Naive thymus-derived CD4-positive, alpha-beta T cell (primary cell): ENCODE measurements at regions not wholly inside any gene's neighbourhood (a gene's known extent, or its start where the extent isn't known, plus 50 kb on each side); places are given as distances from the start of the nearest gene placed in this dataset.
A peak's percentile ranks its signal among the peaks of the same experiment; 100 is the strongest.

Experiments
- ATAC-seq: fragments of 150-1000 bp; cut with Tn5 transposase; 2 replicates; pipeline ENCODE4 v1.10.0; 2021; ENCODE audit warnings: mild to moderate bottlenecking, moderate library complexity
- CTCF ChIA-PET: fragments of 350-600 bp; sonication (Branson Sonifier 250); formaldehyde crosslinking; loops from one replicate; lab custom pipeline; 2021; ENCODE audit warnings: antibody characterized with exemption; lab: Charles Lee
- POLR2A ChIA-PET: fragments of 350-600 bp; sonication (Branson Sonifier 250); formaldehyde crosslinking; loops from one replicate; lab custom pipeline; 2021; ENCODE audit warnings: antibody characterized with exemption, inconsistent platforms; lab: Charles Lee
- DNase-seq, 9 donors: peaks; one replicate each; pipeline versions ENCODE4 v3.0.0 to v3.0.0-alpha.2; 2020 to 2022; ENCODE audit warnings: mixed read lengths in 1 of 9
- H3K27ac ChIP-seq: one replicate; pipeline ENCODE4 v1.7.0; 2013; ENCODE audit warnings: mild to moderate bottlenecking, low read depth, low read length, moderate library complexity
- H3K27me3 ChIP-seq, 2 donors: one replicate each; pipeline ENCODE4 v1.7.0; 2013; ENCODE audit warnings: low read length in 2 of 2, mild to moderate bottlenecking in 2 of 2, moderate library complexity in 2 of 2; ENCODE audit not compliant: control insufficient read depth in 2 of 2, insufficient read depth in 2 of 2
- H3K36me3 ChIP-seq, 3 experiments: 1 replicate in 2 of 3; 2 replicates in 1 of 3; pipeline ENCODE4 v1.7.0; 2013; ENCODE audit warnings: low read length in 3 of 3, mild to moderate bottlenecking in 3 of 3, moderate library complexity in 1 of 3; ENCODE audit not compliant: insufficient read depth in 3 of 3, control insufficient read depth in 2 of 3
- H3K4me1 ChIP-seq, 2 donors: one replicate each; pipeline ENCODE4 v1.7.0; 2013; ENCODE audit warnings: low read length in 2 of 2, mild to moderate bottlenecking in 2 of 2, moderate library complexity in 1 of 2; ENCODE audit not compliant: control insufficient read depth in 2 of 2, insufficient read depth in 2 of 2
- H3K4me3 ChIP-seq: 2 replicates; pipeline ENCODE4 v1.7.0; 2013; ENCODE audit warnings: mild to moderate bottlenecking, low read length
- H3K9me3 ChIP-seq, 3 experiments: 1 replicate in 2 of 3; 2 replicates in 1 of 3; pipeline ENCODE4 v1.7.0; 2013; ENCODE audit warnings: low read length in 3 of 3; ENCODE audit not compliant: control insufficient read depth in 2 of 3
- H3K27ac Mint-ChIP-seq, 9 donors: one replicate each; pipeline ENCODE4 v1.8.0; 2020 to 2022; ENCODE audit warnings: mixed read lengths in 9 of 9, mild to moderate bottlenecking in 8 of 9, moderate library complexity in 5 of 9, inconsistent platforms in 2 of 9
- H3K27me3 Mint-ChIP-seq, 5 donors: one replicate each; pipeline ENCODE4 v1.8.0; 2021 to 2022; ENCODE audit warnings: mixed read lengths in 5 of 5, mild to moderate bottlenecking in 1 of 5
- H3K36me3 Mint-ChIP-seq, 5 donors: one replicate each; pipeline ENCODE4 v1.8.0; 2020 to 2022; ENCODE audit warnings: mixed read lengths in 5 of 5, mild to moderate bottlenecking in 3 of 5, inconsistent platforms in 1 of 5
- H3K4me1 Mint-ChIP-seq, 7 donors: one replicate each; pipeline ENCODE4 v1.8.0; 2020 to 2022; ENCODE audit warnings: mixed read lengths in 7 of 7, mild to moderate bottlenecking in 3 of 7, inconsistent platforms in 1 of 7
- H3K4me3 Mint-ChIP-seq, 10 donors: one replicate each; pipeline ENCODE4 v1.8.0; 2020 to 2022; ENCODE audit warnings: mild to moderate bottlenecking in 10 of 10, mixed read lengths in 10 of 10, moderate library complexity in 6 of 10, inconsistent platforms in 2 of 10
- H3K9me3 Mint-ChIP-seq, 11 donors: one replicate each; pipeline ENCODE4 v1.8.0; 2020 to 2022; ENCODE audit warnings: mixed read lengths in 11 of 11, mild to moderate bottlenecking in 4 of 11, inconsistent platforms in 1 of 11, moderate library complexity in 1 of 11
- intact Hi-C, 2 donors: fragments of 100-400 bp; cut with micrococcal nuclease; formaldehyde crosslinking; loops; one replicate each; pipeline ENCODE4 v1.15.1; 2023

GRCh38 chr5:42879291-42879690, 67.6 kb upstream of the SELENOP start:
- Histone ChIP-seq H3K36me3 (no peaks in the 10 kb centered on the region), H3K27me3 (no peaks in the 10 kb centered on the region), H3K4me1 (no peaks in the 10 kb centered on the region), H3K9me3 (no peaks in the 10 kb centered on the region), H3K4me3 (no peak overlapping the region), H3K27ac (no peak overlapping the region)
- Mint-ChIP-seq H3K36me3 (no peaks in the 10 kb centered on the region), H3K4me3 (no peak overlapping the region), H3K27me3 (peaks cover 0 to 10% (median 0%) of the 10 kb centered on the region in 5 donors), H3K4me1 (peaks cover 0 to 12% (median 7%) of the 10 kb centered on the region in 7 donors), H3K27ac (no peak overlapping the region), H3K9me3 (no peaks in the 10 kb centered on the region)
- CTCF ChIA-PET: interaction anchor here (1.6 kb wide), 1 partner anchor 10 kb away, joined by 13 read pairs; no protein-coding TSS in a partner anchor
- no peak for ATAC-seq
- intact Hi-C loops: no loop called here
- no peak for DNase-seq
- POLR2A ChIA-PET: no interaction called here

GRCh38 chr5:42878550-42878949, 66.9 kb upstream of the SELENOP start:
- Histone ChIP-seq H3K4me1 (no peaks in the 10 kb centered on the region), H3K36me3 (no peaks in the 10 kb centered on the region), H3K27ac (no peak overlapping the region), H3K27me3 (no peaks in the 10 kb centered on the region), H3K4me3 (no peak overlapping the region), H3K9me3 (no peaks in the 10 kb centered on the region)
- no peak overlapping the region for H3K27ac Mint-ChIP-seq
- H3K4me1 Mint-ChIP-seq: peaks cover 0 to 12% (median 7%) of the 10 kb centered on the region in 7 donors
- no peak for DNase-seq
- intact Hi-C loops: no loop called here
- no peaks in the 10 kb centered on the region for H3K9me3 Mint-ChIP-seq
- no peaks in the 10 kb centered on the region for H3K36me3 Mint-ChIP-seq
- no peak for ATAC-seq
- ChIA-PET POLR2A (interaction anchor here (0.6 kb wide), 1 partner anchor 44 kb away, joined by 3 read pairs; no protein-coding TSS in a partner anchor), CTCF (interaction anchor here (1.2 to 1.6 kb wide), 2 partner anchors 11 to 30 kb away, joined by 4 to 13 read pairs; no protein-coding TSS in a partner anchor)
- no peak overlapping the region for H3K4me3 Mint-ChIP-seq
- peaks cover 0 to 11% (median 3%) of the 10 kb centered on the region in 5 donors for H3K27me3 Mint-ChIP-seq

- Mint-ChIP-seq H3K4me3 (no peak overlapping the region), H3K27ac (no peak overlapping the region), H3K36me3 (no peaks in the 10 kb centered on the region), H3K4me1 (peaks cover 0 to 12% (median 7%) of the 10 kb centered on the region in 7 donors), H3K27me3 (peaks cover 0 to 11% (median 5%) of the 10 kb centered on the region in 5 donors), H3K9me3 (no peaks in the 10 kb centered on the region)
- intact Hi-C loops: no loop called here
- H3K9me3 ChIP-seq: no peaks in the 10 kb centered on the region
- ATAC-seq: no peak
- no peaks in the 10 kb centered on the region for H3K27me3 ChIP-seq
- no peaks in the 10 kb centered on the region for H3K4me1 ChIP-seq
- H3K36me3 ChIP-seq: no peaks in the 10 kb centered on the region
- DNase-seq: no peak
- ChIA-PET POLR2A (no interaction called here), CTCF (interaction anchor here (1.2 to 1.6 kb wide), 2 partner anchors 11 to 31 kb away, joined by 4 to 13 read pairs; no protein-coding TSS in a partner anchor)
- no peak overlapping the region for H3K27ac ChIP-seq
- H3K4me3 ChIP-seq: no peak overlapping the region
These were observed 66.3 kb upstream of the SELENOP start for GRCh38 chr5:42878041-42878440.

- POLR2A ChIA-PET: no interaction called here
- DNase-seq (no peak), ATAC-seq (no peak)
- Mint-ChIP-seq H3K27ac (no peak overlapping the region), H3K4me1 (peaks cover 0 to 12% (median 7%) of the 10 kb centered on the region in 7 donors), H3K36me3 (no peaks in the 10 kb centered on the region), H3K4me3 (no peak overlapping the region), H3K27me3 (peaks cover 0 to 8% (median 5%) of the 10 kb centered on the region in 5 donors), H3K9me3 (no peaks in the 10 kb centered on the region)
- Histone ChIP-seq H3K36me3 (no peaks in the 10 kb centered on the region), H3K4me1 (no peaks in the 10 kb centered on the region), H3K4me3 (no peak overlapping the region), H3K27me3 (no peaks in the 10 kb centered on the region), H3K9me3 (no peaks in the 10 kb centered on the region), H3K27ac (no peak overlapping the region)
- intact Hi-C loops: no loop called here
- CTCF ChIA-PET: no interaction called here
These were observed 65.7 kb upstream of the SELENOP start for GRCh38 chr5:42877431-42877830.

- POLR2A ChIA-PET: no interaction called here
- Mint-ChIP-seq H3K36me3 (no peaks in the 10 kb centered on the region), H3K27ac (no peak overlapping the region), H3K27me3 (peaks cover 0 to 10% (median 7%) of the 10 kb centered on the region in 5 donors), H3K4me3 (peak overlapping the region in 7 of 10 donors; percentile 11 to 59 (median 50)), H3K9me3 (no peaks in the 10 kb centered on the region), H3K4me1 (peaks cover 0 to 12% (median 7%) of the 10 kb centered on the region in 7 donors)
- Histone ChIP-seq H3K4me1 (no peaks in the 10 kb centered on the region), H3K9me3 (no peaks in the 10 kb centered on the region), H3K27me3 (no peaks in the 10 kb centered on the region), H3K4me3 (no peak overlapping the region), H3K27ac (no peak overlapping the region), H3K36me3 (no peaks in the 10 kb centered on the region)
- intact Hi-C loops: no loop called here
- CTCF ChIA-PET: interaction anchor here (1.2 kb wide), 1 partner anchor 13 kb away, joined by 4 read pairs; no protein-coding TSS in a partner anchor
- ATAC-seq (no peak), DNase-seq (no peak)
These were observed 64.7 kb upstream of the SELENOP start for GRCh38 chr5:42876375-42876844.

GRCh38 chr5:42875785-42876374, 64.2 kb upstream of the SELENOP start:
- POLR2A ChIA-PET: interaction anchor here (0.7 kb wide), 1 partner anchor 67 kb away, joined by 3 read pairs; no protein-coding TSS in a partner anchor
- Mint-ChIP-seq H3K27ac (peak overlapping the region in 2 of 9 donors; percentile 42 to 56), H3K27me3 (peaks cover 0 to 13% (median 5%) of the 10 kb centered on the region in 5 donors), H3K4me1 (peaks cover 0 to 12% (median 7%) of the 10 kb centered on the region in 7 donors), H3K9me3 (no peaks in the 10 kb centered on the region), H3K36me3 (no peaks in the 10 kb centered on the region), H3K4me3 (peak overlapping the region in 1 of 10 donors; percentile 31)
- ATAC-seq: peak; percentile 40
- Histone ChIP-seq H3K9me3 (no peaks in the 10 kb centered on the region), H3K4me1 (no peaks in the 10 kb centered on the region), H3K27me3 (no peaks in the 10 kb centered on the region), H3K4me3 (no peak overlapping the region), H3K27ac (no peak overlapping the region), H3K36me3 (no peaks in the 10 kb centered on the region)
- intact Hi-C loops: no loop called here
- DNase-seq: no peak
- CTCF ChIA-PET: interaction anchor here (1.2 kb wide), 1 partner anchor 13 kb away, joined by 4 read pairs; no protein-coding TSS in a partner anchor
